ENCODE measurements at regions not wholly inside any gene's neighbourhood (a gene's known extent, or its start where the extent isn't known, plus 50 kb on each side); places are given as distances from the start of the nearest gene placed in this dataset.
"Not testable (repeated sequence)": the region's sequence is repeated elsewhere in the genome, so short reads cannot be mapped to it uniquely, and the experiment has no call there.

- Histone ChIP-seq H3K27ac (ENCODE audit: low read depth, low read length) (no peak overlapping the region), H3K9me3 (ENCODE audit: low read length) (no peaks in the 10 kb centered on the region), H3K27me3 (ENCODE audit: insufficient read depth, low read length, poor library complexity, severe bottlenecking) (no peaks in the 10 kb centered on the region), H3K36me3 (ENCODE audit: insufficient read depth, low read length) (no peaks in the 10 kb centered on the region), H3K4me3 (ENCODE audit: low read length) (no peak overlapping the region), H3K4me1 (ENCODE audit: insufficient read depth, low read length) (no peaks in the 10 kb centered on the region)
- Mint-ChIP-seq H3K27ac (no peak overlapping the region), H3K36me3 (no peaks in the 10 kb centered on the region), H3K9me3 (peaks cover 0 to 11% (median 0%) of the 10 kb centered on the region in 5 donors), H3K4me3 (no peak overlapping the region), H3K27me3 (peaks cover 0 to 3% of the 10 kb centered on the region in 2 donors), H3K4me1 (no peaks in the 10 kb centered on the region)
- no peak for DNase-seq
- POLR2A ChIA-PET, result no interaction called here
- CTCF ChIA-PET, result no interaction called here
Measured at GRCh38 chr5:57642066-57642465, 159.5 kb upstream of the ACTBL2 start.

GRCh38 chr5:57635146-57635777, 152.7 kb upstream of the ACTBL2 start:
- ChIA-PET CTCF (no interaction called here), POLR2A (no interaction called here)
- H3K27ac Mint-ChIP-seq, result no peak overlapping the region
- H3K9me3 Mint-ChIP-seq, result peaks cover 0 to 2% (median 0%) of the 10 kb centered on the region in 5 donors
- Histone ChIP-seq H3K4me1 (ENCODE audit: insufficient read depth, low read length) (no peaks in the 10 kb centered on the region), H3K27ac (ENCODE audit: low read depth, low read length) (no peak overlapping the region), H3K36me3 (ENCODE audit: insufficient read depth, low read length) (no peaks in the 10 kb centered on the region), H3K27me3 (ENCODE audit: insufficient read depth, low read length, poor library complexity, severe bottlenecking) (no peaks in the 10 kb centered on the region), H3K9me3 (ENCODE audit: low read length) (no peaks in the 10 kb centered on the region), H3K4me3 (ENCODE audit: low read length) (no peak overlapping the region)
- no peak overlapping the region for H3K4me3 Mint-ChIP-seq
- no peak for DNase-seq
- peaks cover 0 to 1% (median 0%) of the 10 kb centered on the region in 3 donors for H3K36me3 Mint-ChIP-seq
- H3K4me1 Mint-ChIP-seq, result no peaks in the 10 kb centered on the region
- no peaks in the 10 kb centered on the region for H3K27me3 Mint-ChIP-seq

GRCh38 chr5:57632937-57633336, 150.3 kb upstream of the ACTBL2 start:
- no peaks in the 10 kb centered on the region for H3K36me3 ChIP-seq (ENCODE audit: insufficient read depth, low read length)
- DNase-seq, result no peak
- no peaks in the 10 kb centered on the region for H3K4me1 ChIP-seq (ENCODE audit: insufficient read depth, low read length)
- H3K4me1 Mint-ChIP-seq, result no peaks in the 10 kb centered on the region
- peaks cover 0 to 1% (median 0%) of the 10 kb centered on the region in 3 donors for H3K36me3 Mint-ChIP-seq
- CTCF ChIA-PET, result no interaction called here
- H3K27ac ChIP-seq (ENCODE audit: low read depth, low read length), result no peak overlapping the region
- peaks cover 0 to 2% (median 0%) of the 10 kb centered on the region in 5 donors for H3K9me3 Mint-ChIP-seq
- no peaks in the 10 kb centered on the region for H3K27me3 ChIP-seq (ENCODE audit: insufficient read depth, low read length, poor library complexity, severe bottlenecking)
- H3K4me3 ChIP-seq (ENCODE audit: low read length), result no peak overlapping the region
- no peak overlapping the region for H3K27ac Mint-ChIP-seq
- POLR2A ChIA-PET, result no interaction called here
- H3K9me3 ChIP-seq (ENCODE audit: low read length), result no peaks in the 10 kb centered on the region
- H3K4me3 Mint-ChIP-seq, result no peak overlapping the region
- H3K27me3 Mint-ChIP-seq, result no peaks in the 10 kb centered on the region

GRCh38 chr5:57631139-57631538, 148.5 kb upstream of the ACTBL2 start:
- H3K4me1 Mint-ChIP-seq; H3K27ac Mint-ChIP-seq; H3K4me1 ChIP-seq (ENCODE audit: insufficient read depth, low read length); H3K36me3 ChIP-seq (ENCODE audit: insufficient read depth, low read length); POLR2A ChIA-PET; H3K36me3 Mint-ChIP-seq; CTCF ChIA-PET; H3K27ac ChIP-seq (ENCODE audit: low read depth, low read length); H3K27me3 ChIP-seq (ENCODE audit: insufficient read depth, low read length, poor library complexity, severe bottlenecking); DNase-seq; H3K4me3 Mint-ChIP-seq; H3K27me3 Mint-ChIP-seq; H3K9me3 ChIP-seq (ENCODE audit: low read length); H3K9me3 Mint-ChIP-seq; H3K4me3 ChIP-seq (ENCODE audit: low read length): not testable (repeated sequence)

- H3K4me1 Mint-ChIP-seq, result no peaks in the 10 kb centered on the region
- no peaks in the 10 kb centered on the region for H3K9me3 Mint-ChIP-seq
- H3K36me3 ChIP-seq (ENCODE audit: insufficient read depth, low read length), result no peaks in the 10 kb centered on the region
- CTCF ChIA-PET, result no interaction called here
- no peaks in the 10 kb centered on the region for H3K36me3 Mint-ChIP-seq
- POLR2A ChIA-PET, result no interaction called here
- no peaks in the 10 kb centered on the region for H3K4me1 ChIP-seq (ENCODE audit: insufficient read depth, low read length)
- no peak for DNase-seq
- no peak overlapping the region for H3K4me3 Mint-ChIP-seq
- H3K27ac ChIP-seq (ENCODE audit: low read depth, low read length), result no peak overlapping the region
- H3K27me3 ChIP-seq (ENCODE audit: insufficient read depth, low read length, poor library complexity, severe bottlenecking), result no peaks in the 10 kb centered on the region
- no peaks in the 10 kb centered on the region for H3K9me3 ChIP-seq (ENCODE audit: low read length)
- no peak overlapping the region for H3K4me3 ChIP-seq (ENCODE audit: low read length)
- H3K27ac Mint-ChIP-seq, result no peak overlapping the region
- peaks cover 0 to 2% of the 10 kb centered on the region in 2 donors for H3K27me3 Mint-ChIP-seq
Measured at GRCh38 chr5:57627661-57628060, 145.1 kb upstream of the ACTBL2 start.

GRCh38 chr5:57626703-57627102, 144.1 kb upstream of the ACTBL2 start:
- no peaks in the 10 kb centered on the region for H3K4me1 Mint-ChIP-seq
- no peak for DNase-seq
- Histone ChIP-seq H3K4me1 (ENCODE audit: insufficient read depth, low read length) (no peaks in the 10 kb centered on the region), H3K9me3 (ENCODE audit: low read length) (no peaks in the 10 kb centered on the region), H3K36me3 (ENCODE audit: insufficient read depth, low read length) (no peaks in the 10 kb centered on the region), H3K27ac (ENCODE audit: low read depth, low read length) (no peak overlapping the region), H3K4me3 (ENCODE audit: low read length) (no peak overlapping the region), H3K27me3 (ENCODE audit: insufficient read depth, low read length, poor library complexity, severe bottlenecking) (no peaks in the 10 kb centered on the region)
- no peaks in the 10 kb centered on the region for H3K36me3 Mint-ChIP-seq
- H3K27me3 Mint-ChIP-seq, result peaks cover 0 to 2% of the 10 kb centered on the region in 2 donors
- POLR2A ChIA-PET, result no interaction called here
- CTCF ChIA-PET, result no interaction called here
- no peaks in the 10 kb centered on the region for H3K9me3 Mint-ChIP-seq
- H3K27ac Mint-ChIP-seq, result peak overlapping the region in 1 of 8 donors; percentile 48
- no peak overlapping the region for H3K4me3 Mint-ChIP-seq

GRCh38 chr5:57621624-57622023, 139.0 kb upstream of the ACTBL2 start:
- Histone ChIP-seq H3K9me3 (ENCODE audit: low read length) (no peaks in the 10 kb centered on the region), H3K4me1 (ENCODE audit: insufficient read depth, low read length) (no peaks in the 10 kb centered on the region), H3K36me3 (ENCODE audit: insufficient read depth, low read length) (no peaks in the 10 kb centered on the region), H3K27me3 (ENCODE audit: insufficient read depth, low read length, poor library complexity, severe bottlenecking) (no peaks in the 10 kb centered on the region), H3K27ac (ENCODE audit: low read depth, low read length) (no peak overlapping the region), H3K4me3 (ENCODE audit: low read length) (no peak overlapping the region)
- H3K4me1 Mint-ChIP-seq, result no peaks in the 10 kb centered on the region
- no peak overlapping the region for H3K4me3 Mint-ChIP-seq
- CTCF ChIA-PET, result no interaction called here
- POLR2A ChIA-PET, result no interaction called here
- H3K9me3 Mint-ChIP-seq, result peaks cover 0 to 2% (median 0%) of the 10 kb centered on the region in 5 donors
- no peak for DNase-seq
- H3K27me3 Mint-ChIP-seq, result peaks cover 0 to 2% of the 10 kb centered on the region in 2 donors
- H3K27ac Mint-ChIP-seq, result no peak overlapping the region
- no peaks in the 10 kb centered on the region for H3K36me3 Mint-ChIP-seq

- Mint-ChIP-seq H3K9me3 (peaks cover 0 to 2% (median 0%) of the 10 kb centered on the region in 5 donors), H3K4me1 (no peaks in the 10 kb centered on the region), H3K27ac (no peak overlapping the region), H3K4me3 (no peak overlapping the region), H3K36me3 (no peaks in the 10 kb centered on the region), H3K27me3 (peaks cover 0 to 2% of the 10 kb centered on the region in 2 donors)
- no peaks in the 10 kb centered on the region for H3K27me3 ChIP-seq (ENCODE audit: insufficient read depth, low read length, poor library complexity, severe bottlenecking)
- H3K36me3 ChIP-seq (ENCODE audit: insufficient read depth, low read length), result no peaks in the 10 kb centered on the region
- POLR2A ChIA-PET, result no interaction called here
- H3K4me3 ChIP-seq (ENCODE audit: low read length), result no peak overlapping the region
- H3K9me3 ChIP-seq (ENCODE audit: low read length), result no peaks in the 10 kb centered on the region
- CTCF ChIA-PET, result no interaction called here
- DNase-seq, result no peak
- H3K4me1 ChIP-seq (ENCODE audit: insufficient read depth, low read length), result no peaks in the 10 kb centered on the region
- no peak overlapping the region for H3K27ac ChIP-seq (ENCODE audit: low read depth, low read length)
Measured at GRCh38 chr5:57618767-57619381, 136.3 kb upstream of the ACTBL2 start.

All from CD8-positive, alpha-beta memory T cell (primary cell).